ENCODE measurements at regions not wholly inside any gene's neighbourhood (a gene's known extent, or its start where the extent isn't known, plus 50 kb on each side); places are given as distances from the start of the nearest gene placed in this dataset.

DNA sequence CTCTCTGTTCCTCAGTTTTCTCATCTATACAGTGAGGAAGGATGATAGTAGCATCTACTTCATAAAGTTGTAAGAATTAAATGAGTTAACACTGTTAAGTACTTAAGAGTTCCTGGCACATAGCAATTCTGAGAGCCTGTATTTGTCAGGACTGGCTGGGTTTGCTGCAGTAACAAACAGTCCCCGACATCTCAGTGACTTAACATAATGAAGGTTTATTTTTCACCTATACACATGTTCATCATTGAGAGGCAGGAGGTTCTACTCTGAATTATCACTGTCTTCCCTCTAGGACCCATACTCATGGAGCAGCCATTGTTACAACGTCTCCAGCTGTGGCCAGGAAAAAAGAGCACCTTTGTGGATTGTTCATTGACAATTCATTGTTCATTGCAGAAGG, 190.6 kb upstream of the PROK2 start:
- Histone ChIP-seq H3K23ac (ENCODE audit: insufficient read length, low read depth, low read length) (no peak overlapping the region), H4K20me1 (ENCODE audit: control insufficient read depth, insufficient read depth, insufficient read length) (no peaks in the 10 kb centered on the region), H2BK5ac (ENCODE audit: insufficient read length, low read length) (no peak overlapping the region), H4K5ac (ENCODE audit: insufficient read length, low read depth, low read length) (no peak overlapping the region), H2AFZ (ENCODE audit: low read length) (no peak overlapping the region), H3K14ac (ENCODE audit: insufficient read depth, low read length) (no peak overlapping the region), H3T11ph (ENCODE audit: low read length) (no peak overlapping the region), H4K8ac (replicated peaks; ENCODE audit: insufficient read length, low read depth, low read length) (no peak overlapping the region), H3K4me2 (ENCODE audit: insufficient read depth, insufficient read length, low read length) (no peak overlapping the region), H2BK120ac (ENCODE audit: low read depth, low read length, poor library complexity, severe bottlenecking) (no peak overlapping the region), H3K27me3 (ENCODE audit: insufficient read depth, low read length) (no peaks in the 10 kb centered on the region), H3K4ac (ENCODE audit: low read depth, low read length) (no peak overlapping the region), H2BK20ac (ENCODE audit: low read depth, low read length, poor library complexity, severe bottlenecking) (no peak overlapping the region), H4K91ac (ENCODE audit: insufficient read length, low read depth, low read length) (no peak overlapping the region), H3K79me2 (ENCODE audit: insufficient read depth, low read length) (no peaks in the 10 kb centered on the region), H2BK12ac (ENCODE audit: insufficient read length, low read depth, low read length) (no peak overlapping the region), H3K27ac (ENCODE audit: insufficient read length, low read depth, low read length) (no peak overlapping the region), H3K9ac (ENCODE audit: extremely low read depth, insufficient read length, low read length) (no peak overlapping the region), H3K4me1 (ENCODE audit: insufficient read depth, low read length) (no peaks in the 10 kb centered on the region), H3K23me2 (ENCODE audit: insufficient read length, low read depth, low read length, poor library complexity, severe bottlenecking) (no peaks in the 10 kb centered on the region), H2AK5ac (ENCODE audit: insufficient read length, low read length) (no peak overlapping the region), H2BK15ac (ENCODE audit: low read depth, low read length) (no peak overlapping the region), H3K79me1 (ENCODE audit: insufficient read depth, low read depth, low read length, poor library complexity, severe bottlenecking) (no peaks in the 10 kb centered on the region), H3K56ac (ENCODE audit: insufficient read length, low read depth, low read length) (no peak overlapping the region), H3K9me3 (ENCODE audit: control insufficient read depth, low read depth, low read length) (no peaks in the 10 kb centered on the region), H3K18ac (ENCODE audit: insufficient read length, low read depth, low read length) (no peak overlapping the region)
- H3K4me1 Mint-ChIP-seq = peaks cover 17 to 19% of the 10 kb centered on the region in 2 experiments
- TF ChIP-seq, protein P1, sequence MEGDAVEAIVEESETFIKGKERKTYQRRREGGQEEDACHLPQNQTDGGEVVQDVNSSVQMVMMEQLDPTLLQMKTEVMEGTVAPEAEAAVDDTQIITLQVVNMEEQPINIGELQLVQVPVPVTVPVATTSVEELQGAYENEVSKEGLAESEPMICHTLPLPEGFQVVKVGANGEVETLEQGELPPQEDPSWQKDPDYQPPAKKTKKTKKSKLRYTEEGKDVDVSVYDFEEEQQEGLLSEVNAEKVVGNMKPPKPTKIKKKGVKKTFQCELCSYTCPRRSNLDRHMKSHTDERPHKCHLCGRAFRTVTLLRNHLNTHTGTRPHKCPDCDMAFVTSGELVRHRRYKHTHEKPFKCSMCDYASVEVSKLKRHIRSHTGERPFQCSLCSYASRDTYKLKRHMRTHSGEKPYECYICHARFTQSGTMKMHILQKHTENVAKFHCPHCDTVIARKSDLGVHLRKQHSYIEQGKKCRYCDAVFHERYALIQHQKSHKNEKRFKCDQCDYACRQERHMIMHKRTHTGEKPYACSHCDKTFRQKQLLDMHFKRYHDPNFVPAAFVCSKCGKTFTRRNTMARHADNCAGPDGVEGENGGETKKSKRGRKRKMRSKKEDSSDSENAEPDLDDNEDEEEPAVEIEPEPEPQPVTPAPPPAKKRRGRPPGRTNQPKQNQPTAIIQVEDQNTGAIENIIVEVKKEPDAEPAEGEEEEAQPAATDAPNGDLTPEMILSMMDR (conservative IDR thresholded peaks at IDR 0.05) = no peak
- no CpG with 5 or more reads among the region's 2 CpGs for WGBS (ENCODE audit: extremely low coverage, insufficient read length, low lambda C conversion rate)
- no peaks in the 10 kb centered on the region; a peak in 1 of 7 replicates for H3K36me3 Mint-ChIP-seq (ENCODE audit: insufficient read depth in 1 of 3, low read depth in 3 of 3)
- H3K9me3 Mint-ChIP-seq = no peaks in the 10 kb centered on the region; a peak in 1 of 5 replicates
- no peak overlapping the region for H3K4me3 Mint-ChIP-seq
- no peak overlapping the region for H3K27ac Mint-ChIP-seq
- H3K27me3 Mint-ChIP-seq (ENCODE audit: low read depth) = no peaks in the 10 kb centered on the region; the same call in 1 of the 2 replicates
- no peak for DNase-seq

Measured in H9 (cell line).